8988T (cell line): ENCODE measurements at regions not wholly inside any gene's neighbourhood (a gene's known extent, or its start where the extent isn't known, plus 50 kb on each side); places are given as distances from the start of the nearest gene placed in this dataset.

ENCODE experiments used
- DNase-seq: peaks from one replicate; pipeline ENCODE4 v3.0.0; 2011

DNA sequence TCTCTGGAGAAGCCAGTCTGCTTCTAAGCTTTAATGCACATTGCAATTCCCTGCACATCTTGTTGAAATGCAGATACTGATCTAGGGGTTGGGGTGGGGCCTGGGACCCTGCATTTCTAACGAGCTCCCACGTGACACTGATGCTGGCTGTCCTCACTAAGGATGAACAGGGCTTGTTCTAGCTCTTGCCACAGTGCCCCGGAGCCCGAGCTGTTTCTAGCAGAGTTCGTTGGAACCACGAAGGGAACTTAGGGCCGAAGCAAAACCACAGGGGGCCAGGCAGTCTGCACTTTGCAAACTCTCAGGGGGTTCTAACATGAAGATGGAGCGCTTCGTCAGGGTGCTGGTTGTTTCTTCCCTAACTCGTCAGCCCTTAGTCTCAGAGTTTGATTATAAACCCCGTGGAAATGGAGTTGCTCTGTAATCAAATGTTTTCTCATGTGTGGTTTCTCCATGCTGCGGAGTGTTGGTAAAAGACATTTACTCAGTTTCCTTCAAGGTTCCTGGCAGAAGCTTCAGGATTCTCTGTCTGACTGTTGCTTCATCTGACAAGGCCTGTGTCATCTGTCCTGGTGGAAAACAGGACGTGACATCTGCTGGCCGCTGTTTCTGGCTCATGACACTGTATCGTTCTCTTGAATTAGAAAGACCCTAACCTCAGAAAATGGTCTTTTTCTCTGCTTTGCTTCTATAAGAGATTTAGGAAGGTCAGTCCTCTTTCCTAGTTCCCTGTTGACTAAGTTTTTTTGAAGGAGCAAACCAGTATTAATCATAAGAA, 221.5 kb downstream of the TEX29 start:
- no peak for DNase-seq

DNA sequence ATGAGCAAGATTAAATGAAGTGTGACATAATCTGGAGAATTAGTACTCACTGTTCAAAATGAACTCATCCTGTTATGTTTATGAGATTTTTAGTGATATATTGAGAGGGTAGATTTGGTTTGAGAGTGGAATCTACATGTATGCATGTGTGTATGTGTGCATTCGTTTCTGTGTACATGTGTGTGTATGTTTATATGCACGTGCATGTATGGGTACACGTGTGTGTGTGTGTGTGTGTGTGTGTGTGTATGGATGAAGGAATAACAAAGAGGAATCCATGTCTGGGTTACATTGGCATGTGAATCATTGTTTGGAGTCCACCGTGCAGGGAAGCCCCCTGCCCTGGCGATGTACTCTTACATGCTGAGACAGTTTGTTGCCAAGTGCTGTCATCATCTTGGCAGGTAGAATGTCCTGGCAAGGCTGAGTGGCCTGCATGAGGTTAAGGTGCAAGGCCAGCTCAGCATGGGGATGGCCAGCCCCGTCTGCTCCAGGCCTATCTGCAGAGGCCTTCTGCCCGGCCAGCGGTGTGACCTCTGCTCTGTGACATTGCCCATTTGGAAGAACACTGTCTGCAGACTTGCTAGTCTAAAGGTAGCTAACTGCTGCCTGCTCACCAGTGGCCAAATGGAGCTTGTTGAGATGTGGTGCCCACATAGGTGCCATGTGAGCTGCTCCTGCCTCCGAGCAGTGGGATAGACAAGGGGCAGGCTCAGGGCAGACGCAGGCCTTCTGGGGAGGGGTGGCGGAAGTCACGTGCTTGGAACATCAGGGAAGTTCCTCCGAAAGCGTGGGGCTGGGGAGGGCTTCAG, 222.3 kb downstream of the TEX29 start:
- no peak for DNase-seq

DNA sequence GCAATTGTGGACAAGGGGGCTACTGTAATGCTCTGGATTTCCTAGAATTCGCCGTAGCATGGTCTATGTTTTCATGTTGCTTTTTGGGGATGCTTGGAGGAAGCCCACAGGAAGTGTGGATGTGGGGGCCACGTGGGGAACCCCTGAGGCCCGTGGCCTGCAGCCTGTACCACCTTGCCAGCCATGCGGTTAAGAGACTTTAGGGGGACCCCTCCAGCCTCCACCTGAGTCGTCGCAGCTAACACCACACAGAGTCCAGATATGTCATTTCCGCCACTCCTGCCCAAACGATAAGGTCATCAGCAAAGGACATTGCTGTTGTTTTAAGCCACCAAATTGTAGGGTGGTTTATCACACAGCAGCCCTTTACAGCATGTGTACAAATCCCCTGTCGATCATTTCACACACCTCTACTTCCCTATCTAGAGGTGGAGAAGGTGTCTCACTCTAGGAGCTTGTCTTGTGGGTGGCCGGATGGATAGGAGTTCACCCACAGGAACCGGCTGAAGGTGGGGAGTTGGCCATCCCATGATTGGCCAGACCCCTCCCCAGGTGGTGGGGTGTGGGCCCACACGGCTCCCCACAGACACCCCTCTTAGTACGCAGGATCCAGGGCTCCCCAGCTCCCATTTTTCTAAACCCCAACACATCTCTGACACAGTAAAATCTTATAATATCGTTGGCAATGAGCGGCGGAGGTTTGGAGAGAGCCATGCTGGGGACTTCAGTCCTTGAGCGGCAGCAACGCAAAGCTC, 226.7 kb downstream of the TEX29 start:
- DNase-seq, result no peak

DNA sequence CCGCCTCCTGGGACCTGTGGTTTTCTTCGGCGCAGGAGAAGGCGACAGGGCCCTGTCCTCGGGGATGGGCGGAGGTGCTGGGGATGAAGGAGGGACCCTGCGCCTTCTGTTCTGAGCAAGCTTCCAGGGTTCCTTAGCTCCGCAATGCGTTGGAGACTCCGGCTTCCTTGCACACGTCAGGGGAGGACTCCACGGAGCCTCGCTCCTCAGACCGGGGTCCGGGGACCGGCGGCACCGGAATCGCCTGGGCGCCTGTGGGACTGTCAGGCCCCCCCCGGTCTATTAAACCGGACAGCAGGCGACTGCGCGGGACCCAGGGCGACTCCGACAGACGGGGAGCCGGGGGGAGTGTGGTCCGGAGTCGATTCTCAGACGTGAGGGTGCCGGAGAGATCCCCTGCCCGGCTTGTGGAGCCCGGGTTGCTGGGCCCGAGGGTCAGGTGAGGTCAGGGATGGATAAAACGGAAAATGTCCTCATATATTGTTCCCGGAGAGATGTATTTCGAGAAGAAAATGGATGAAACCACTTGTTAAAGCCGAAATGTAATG, 227.4 kb downstream of the TEX29 start:
- no peak for DNase-seq

DNA sequence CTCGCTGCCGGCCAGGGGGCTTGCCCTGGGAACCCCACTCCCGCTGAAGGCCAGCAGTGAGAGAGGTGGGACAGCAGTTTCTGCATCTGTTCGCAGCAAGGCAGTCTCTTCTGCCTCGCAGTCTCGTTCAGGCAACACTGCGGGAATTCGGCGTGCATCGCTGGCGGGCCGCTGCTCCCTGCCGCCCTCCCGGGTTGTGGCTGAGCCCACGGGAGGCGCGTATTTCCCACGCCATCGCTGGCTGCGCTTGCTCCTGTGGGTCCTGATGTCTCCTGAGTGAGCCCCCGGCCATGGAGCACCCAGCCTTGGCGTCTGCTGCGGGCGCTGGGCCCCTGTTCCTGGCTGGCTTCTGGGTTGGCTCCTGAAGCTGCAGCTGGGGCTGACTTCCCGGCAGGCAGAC, 227.9 kb downstream of the TEX29 start:
- DNase-seq, result no peak

DNA sequence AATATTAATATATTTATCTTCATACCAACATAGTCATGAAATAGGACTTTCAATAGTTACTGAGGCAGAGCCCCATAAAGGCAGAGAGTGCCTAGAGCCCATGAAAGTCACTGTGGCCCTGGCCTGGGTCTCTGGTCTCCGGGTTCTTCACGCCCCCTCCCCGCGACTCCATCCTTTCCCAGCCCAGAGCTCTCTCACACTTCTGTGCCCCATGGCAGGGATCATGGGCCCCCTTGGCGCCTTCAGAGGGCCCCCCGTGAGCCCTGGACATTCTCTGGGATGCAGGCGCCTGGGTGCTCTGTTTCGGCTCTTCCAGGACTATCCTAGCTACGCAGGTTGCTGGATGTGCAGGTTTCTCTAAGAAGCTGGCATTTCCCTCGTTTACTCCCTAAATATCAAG, 228.4 kb downstream of the TEX29 start:
- no peak for DNase-seq

DNA sequence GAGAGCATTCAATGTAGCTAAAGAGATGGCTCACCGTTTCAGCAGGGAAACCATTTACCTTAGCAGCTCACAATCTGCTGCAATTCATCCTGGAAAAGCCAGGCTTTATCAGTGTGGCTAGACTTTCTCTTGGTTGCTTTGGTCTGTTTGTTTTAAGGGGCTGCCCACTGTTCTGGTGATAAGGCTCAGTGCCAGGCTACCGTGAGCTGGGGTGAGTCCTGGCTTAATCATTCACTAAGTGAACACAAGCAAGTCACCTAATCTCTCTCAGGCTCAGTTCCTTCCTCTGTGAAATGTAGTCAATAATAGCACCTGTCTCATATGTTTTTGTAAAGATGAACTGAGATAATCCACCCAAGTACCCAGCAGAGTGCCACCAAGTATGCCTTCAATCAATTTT, 229.0 kb downstream of the TEX29 start:
- no peak for DNase-seq

DNA sequence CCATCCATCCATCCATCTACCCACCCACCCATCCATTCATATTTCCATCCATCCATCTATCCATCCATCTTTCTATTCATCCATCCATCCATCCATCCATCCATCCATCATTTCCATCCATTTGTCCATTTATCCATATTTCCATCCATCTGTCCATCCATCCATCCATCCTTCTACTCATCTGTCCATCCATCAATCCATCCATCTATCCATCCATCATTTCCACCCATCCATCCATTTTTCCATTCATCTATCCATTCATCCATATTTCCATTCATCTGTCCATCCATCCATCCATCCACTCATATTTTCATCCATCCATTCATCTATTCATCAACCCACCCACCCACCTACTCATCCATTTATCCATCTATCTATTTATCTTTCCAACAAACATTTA, 229.6 kb downstream of the TEX29 start:
- DNase-seq, result no peak

DNA sequence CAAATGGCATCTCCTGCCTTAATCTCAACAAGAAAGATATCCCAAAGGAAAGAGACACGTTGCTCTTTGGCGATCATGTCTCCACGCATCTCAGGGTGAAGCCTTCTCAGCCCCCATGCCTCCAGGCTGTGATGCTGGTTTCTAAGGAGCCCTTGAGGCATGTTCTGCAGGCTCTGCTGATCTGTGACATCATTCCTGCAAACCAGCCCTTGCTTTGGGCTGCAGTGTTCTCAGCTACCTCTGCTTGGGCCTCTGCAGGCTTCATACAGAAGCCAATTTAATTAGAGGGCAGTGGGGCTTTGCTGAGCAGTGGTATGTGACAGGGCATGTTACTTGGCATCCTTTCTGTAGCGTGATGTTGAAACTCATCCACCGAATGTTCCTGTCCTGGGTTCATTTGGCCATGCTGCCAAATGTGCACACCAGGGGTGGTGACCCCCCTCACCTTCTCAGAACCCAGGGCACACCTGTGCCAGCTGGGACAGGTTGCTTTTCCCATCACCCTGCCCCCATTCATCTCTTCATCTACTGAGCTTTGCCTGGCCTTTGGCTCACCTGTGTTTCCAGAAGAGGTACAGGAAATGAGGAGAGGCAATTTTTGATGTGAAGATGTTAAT, 230.9 kb downstream of the TEX29 start:
- DNase-seq, result no peak

DNA sequence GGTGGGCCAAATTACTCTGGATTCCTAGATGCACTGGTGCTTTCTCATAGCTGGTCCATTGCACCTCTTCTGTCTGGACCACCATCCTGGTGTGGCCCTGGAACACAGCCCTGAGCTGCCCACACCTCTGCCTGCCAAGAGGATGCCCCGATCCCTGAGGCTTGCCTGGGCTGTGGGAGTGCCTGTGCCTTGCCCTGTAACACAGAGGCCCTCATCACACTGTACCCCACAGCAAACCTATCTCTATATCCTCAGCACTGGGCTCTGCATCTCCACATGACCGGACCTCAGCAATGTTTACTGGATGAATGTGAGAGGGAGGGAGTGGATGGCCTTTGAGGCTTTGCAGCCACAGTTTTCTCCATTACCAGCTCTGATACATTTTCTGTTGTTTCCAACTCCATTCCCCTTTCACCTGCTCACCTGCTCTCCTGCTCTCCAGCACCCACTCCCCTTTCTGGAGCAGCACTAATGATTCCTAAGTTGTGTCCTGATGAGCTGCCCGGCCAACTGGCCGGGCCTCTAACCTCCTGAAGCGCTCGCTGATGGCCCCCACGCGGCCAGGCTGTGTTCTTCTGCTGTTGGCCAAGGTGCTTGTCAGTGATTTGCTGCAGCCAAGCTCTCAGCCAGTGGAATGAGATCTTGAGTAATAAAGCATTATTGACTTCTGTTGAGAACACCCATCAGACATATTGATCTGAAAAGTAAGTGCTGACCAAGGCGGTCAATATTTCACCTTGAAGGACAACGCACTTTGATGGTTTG, 232.6 kb downstream of the TEX29 start:
- no peak for DNase-seq

DNA sequence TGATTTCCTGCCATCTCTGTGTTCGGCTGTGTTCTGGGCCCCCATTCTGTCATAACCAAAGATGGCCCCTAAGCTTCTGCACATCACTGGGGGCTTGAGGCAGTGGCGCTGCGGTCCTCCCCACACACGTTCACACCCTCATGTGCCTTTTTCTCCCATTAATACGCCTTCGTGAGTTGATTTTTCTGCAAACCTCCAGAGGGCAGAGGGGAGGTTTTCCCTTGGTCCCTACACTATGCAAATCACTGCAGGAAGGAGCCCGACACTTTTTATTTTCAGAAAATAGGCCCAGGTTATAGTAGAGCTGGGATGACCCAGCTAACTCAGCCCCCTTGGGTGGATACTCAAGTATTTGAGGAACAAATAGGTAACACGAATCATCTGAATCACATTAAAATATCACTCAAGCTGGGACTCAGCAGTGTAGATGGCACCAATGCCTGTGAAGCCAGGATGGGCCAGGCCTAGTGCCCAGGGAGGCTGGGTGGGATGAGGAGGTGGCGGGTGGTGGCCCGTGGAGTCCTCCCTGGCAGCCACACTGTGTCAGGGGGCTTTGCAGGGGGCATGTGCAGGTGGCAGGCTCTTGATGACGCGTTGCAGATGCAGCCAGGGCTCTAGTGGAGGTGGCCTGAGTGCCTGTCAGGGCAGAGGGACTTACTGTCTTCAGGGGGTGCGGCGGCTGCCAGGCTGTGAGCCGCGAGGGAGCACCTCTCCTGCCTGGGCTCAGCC, 234.3 kb downstream of the TEX29 start:
- DNase-seq, result no peak

DNA sequence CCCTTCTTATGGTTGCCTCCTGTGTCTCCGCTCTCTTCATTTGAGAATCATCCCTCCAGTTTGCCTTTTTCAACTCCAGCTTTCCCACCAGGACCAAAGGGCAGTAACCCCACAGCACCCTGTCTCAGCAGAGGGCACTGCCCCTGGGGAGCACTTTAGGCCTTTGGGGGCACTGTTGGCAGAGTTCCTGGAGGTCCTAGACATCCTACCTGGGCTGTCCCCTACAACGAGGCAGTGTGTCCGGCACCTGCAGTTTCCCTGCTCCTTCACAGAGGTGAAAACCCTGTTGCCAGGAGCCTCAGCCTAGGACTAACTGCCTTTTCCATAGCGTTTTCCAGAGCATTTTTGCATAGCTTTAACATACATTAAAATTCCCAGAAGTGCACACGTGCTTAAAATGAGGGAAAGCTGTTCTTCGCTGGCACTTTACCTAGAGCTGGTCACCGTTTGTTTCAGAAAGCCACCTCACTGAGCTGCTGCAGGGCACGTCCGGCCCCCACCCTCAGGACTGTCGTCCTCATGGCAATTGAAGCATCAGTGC, 234.9 kb downstream of the TEX29 start:
- DNase-seq, result no peak

DNA sequence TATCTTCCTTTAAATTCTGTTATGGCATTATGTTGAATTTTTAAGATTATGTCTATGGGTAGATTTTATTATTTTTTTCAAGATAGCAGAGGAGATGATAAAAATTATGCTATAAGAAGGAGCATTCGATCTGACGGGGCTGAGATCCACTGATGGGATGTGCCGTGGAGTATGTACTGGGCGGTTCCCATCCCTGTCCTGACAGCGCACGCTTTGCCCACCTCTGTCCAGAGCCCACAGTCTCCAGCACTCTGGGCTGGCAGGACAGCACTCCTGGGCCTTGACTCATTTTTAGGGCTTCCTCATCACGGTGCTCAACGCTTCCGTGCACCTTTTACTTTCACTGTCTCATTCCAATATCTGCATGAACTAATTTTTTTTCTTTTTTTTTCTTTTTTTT, 235.5 kb downstream of the TEX29 start:
- no peak for DNase-seq

DNA sequence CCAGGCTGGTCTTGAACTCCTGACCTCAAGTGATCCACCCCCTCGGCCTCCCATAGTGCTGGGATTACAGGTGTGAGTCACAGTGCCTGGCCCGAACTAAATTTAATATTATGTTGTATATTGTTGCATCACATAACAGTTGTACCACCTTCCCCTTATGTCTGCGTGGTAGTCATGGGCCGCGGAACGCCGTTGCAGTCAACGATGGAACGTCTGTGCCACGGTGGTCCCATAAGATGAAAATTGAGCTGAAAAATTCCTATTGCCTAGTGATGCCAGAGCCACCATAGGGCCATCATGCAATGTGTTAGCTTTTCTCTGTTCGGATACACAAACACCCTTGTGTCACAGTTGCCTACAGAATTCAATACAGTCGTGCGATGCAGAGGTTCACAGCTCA, 236.1 kb downstream of the TEX29 start:
- DNase-seq, result no peak

DNA sequence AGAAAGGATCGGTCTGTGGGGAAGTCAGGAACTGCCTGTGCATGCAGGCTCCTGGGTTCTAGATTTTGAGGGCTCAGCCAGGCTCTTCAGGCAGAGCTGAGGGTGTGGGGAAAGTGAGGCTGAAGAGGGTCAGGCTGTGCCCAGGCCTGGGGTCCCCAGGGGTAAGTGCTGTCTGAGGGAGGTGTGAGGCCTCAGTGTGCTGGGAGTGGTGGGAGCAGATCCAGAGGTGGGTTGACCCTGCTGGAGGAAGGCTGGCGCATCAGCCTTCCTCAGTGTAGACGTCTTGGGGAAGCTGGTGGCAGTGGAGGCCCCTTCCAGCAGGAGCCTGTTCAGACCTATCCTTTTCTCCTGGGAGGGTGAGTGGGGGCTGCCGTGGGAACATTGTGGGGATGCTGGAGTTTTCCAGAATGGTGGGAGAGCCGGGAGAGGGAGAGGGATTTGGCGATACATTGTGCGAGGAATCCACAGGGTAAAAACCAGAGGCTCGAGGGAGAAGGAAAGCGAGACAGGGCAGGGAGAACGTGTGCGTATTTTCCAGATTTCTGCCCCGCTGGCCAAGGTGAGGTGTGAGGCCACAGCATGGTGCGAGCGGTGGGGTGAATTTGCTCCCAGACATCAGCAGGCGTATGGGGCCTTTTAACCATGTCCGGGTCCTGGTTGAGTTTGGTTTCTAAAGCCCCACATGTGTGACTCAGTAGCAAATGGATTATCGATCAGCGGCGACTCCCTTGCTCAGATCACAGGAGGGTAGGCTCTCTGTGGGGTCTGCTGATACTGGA, 237.7 kb downstream of the TEX29 start:
- no peak for DNase-seq

DNA sequence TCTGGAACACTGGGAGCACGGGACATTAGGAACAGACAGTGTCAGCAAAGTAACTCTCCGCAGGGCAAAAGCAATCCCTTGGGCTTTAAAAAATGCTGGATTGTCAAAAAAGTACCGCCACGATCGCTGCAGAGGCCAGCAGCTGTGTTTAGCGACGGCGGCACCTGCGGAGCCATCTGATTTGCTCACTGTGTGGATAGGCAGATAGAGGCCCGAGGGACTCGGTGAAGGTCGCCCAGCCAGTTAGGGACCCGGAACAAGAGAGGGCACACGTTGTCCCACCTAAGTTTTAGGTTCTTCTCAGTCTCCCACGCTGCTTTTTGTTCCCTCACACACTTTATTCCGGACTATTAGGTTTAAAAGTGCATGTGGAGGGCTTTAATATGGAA, 238.3 kb downstream of the TEX29 start:
- DNase-seq, result no peak

DNA sequence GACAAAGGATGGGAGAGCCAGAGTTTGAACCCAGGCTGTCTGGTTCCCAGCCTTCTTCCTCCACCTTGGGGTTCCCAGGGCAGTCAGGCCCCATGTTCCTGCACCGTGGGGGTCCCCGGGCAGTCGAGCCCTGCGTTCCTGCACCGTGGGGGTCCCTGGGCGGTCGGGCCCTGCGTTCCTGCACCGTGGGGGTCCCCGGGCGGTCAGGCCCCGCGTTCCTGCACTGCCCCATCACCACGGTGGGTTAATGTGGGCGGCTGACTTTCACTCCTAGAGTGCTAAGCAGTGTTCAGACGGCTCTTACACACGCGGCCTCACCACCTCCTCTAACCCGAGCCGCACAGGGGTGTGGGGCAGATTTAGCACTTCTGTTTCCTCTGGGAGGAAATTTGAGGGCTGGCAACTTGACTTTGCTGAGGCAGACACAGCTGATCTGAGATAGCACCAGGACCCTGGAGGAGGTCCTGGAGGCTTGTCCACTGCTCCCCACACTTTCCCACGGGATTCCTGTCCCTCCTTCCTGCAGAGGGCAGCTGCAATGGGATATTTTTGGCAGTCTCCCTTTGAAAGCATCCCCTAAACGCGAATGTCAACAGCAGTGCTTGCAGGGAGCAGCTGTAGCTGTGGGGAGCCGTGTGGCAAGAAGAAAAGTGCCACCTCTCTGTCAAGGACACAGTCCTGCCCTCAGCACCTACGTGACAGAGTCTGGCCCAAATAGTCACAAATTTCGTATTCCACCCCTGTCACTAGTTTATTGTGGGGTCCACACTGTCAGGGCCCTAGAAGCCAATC, 239.4 kb downstream of the TEX29 start:
- DNase-seq, result no peak

DNA sequence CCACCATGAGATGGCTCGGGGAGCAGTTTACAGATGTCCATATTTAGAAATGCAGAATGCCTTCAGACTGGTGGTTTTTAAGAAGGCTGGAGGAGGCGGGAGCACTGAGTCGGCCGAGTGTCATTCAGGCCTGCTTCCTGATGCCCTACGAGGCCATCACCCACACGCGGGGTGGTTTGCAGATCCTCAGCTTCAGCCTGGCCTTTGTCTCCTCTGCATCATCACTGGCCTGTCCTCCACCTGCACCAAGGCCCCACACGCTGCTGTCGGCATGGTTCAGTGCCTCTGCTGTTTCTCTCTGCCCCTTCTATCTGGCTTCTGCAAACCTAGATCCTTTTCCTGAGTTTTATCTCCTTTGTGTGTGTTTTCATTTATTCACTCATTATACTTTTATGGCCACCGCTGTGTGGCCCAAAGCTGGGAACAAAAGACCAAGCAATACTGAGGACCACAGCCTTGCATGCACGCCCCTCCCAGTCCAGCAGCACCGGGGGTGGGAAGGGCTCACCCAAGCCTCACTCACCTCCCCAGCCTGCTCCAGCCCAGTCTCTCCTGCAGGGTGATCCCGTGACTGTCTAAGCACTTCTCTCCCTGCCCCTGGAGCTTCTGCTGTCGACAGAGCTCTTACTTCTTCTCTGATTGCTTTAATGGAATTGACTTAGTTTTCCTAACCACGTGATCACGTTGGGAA, 240.8 kb downstream of the TEX29 start:
- DNase-seq, result no peak

DNA sequence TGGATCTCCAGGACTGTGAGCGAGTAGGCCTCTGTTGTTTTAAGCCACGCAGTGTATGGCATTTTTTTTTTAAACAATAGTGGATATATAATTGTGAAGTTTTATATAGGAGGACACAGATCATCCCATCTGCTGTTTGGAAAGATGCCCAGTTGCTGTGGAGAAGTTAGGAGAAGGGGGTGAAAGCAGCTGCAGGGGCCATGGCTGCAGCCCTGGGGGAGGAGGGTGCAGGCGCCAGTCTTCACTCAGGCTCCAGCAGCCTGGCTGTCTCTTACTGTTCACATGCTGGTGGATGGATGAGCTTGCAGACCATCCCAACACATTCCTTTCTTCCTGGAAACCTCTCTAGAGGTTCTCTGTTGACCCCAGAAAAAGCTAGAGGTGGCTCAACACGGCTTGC, 242.3 kb downstream of the TEX29 start:
- no peak for DNase-seq
